Cardiac muscle cell (in vitro differentiated cells and primary cell): ENCODE measurements at regions not wholly inside any gene's neighbourhood (a gene's known extent, or its start where the extent isn't known, plus 50 kb on each side); places are given as distances from the start of the nearest gene placed in this dataset.

Experiments
- DNase-seq, 2 donors: peaks; one replicate each; pipeline versions ENCODE4 v3.0.0 to v3.0.0-alpha.2; 2010 to 2017; ENCODE audit warnings: low read depth in 1 of 2, low spot score in 1 of 2
- H3K27ac ChIP-seq: fragments of 200-600 bp; sonication (generic); 2 replicates; pipeline ENCODE4 v1.5.1; 2016
- H3K27me3 ChIP-seq: fragments of 200-600 bp; sonication (generic); 2 replicates; pipeline ENCODE4 v1.6.0; 2016; ENCODE audit warnings: control low read depth
- H3K36me3 ChIP-seq: fragments of 200-600 bp; sonication (generic); 2 replicates; pipeline ENCODE4 v1.5.1; 2016; ENCODE audit warnings: control low read depth
- H3K4me1 ChIP-seq: fragments of 200-600 bp; sonication (generic); 2 replicates; pipeline ENCODE4 v1.8.1; 2017; ENCODE audit warnings: low read depth, mild to moderate bottlenecking, mixed run types
- H3K4me3 ChIP-seq: fragments of 200-600 bp; sonication (generic); 2 replicates; pipeline ENCODE4 v1.5.1; 2016; ENCODE audit warnings: mild to moderate bottlenecking
- H3K9me3 ChIP-seq: fragments of 200-600 bp; sonication (generic); 2 replicates; pipeline ENCODE4 v1.5.1; 2017; ENCODE audit warnings: low read depth, mild to moderate bottlenecking, control low read depth
- CTCF ChIP-seq: IDR thresholded peaks from 2 replicates; pipeline ENCODE4 v1.5.1; 2012; ENCODE audit warnings: low read depth, mild to moderate bottlenecking, low read length

GRCh38 chr6:6714953-6715352 is 126.4 kb downstream of the LY86 start:
- Histone ChIP-seq H3K9me3 (no peaks in the 10 kb centered on the region), H3K27ac (no peak overlapping the region), H3K27me3 (no peaks in the 10 kb centered on the region), H3K36me3 (no peaks in the 10 kb centered on the region), H3K4me3 (no peak overlapping the region), H3K4me1 (peaks cover 5% of the 10 kb centered on the region)
- TF ChIP-seq CTCF, result no peak
- no peak for DNase-seq

GRCh38 chr6:6715465-6715864 is 126.9 kb downstream of the LY86 start:
- no peak overlapping the region for H3K4me3 ChIP-seq
- no peaks in the 10 kb centered on the region for H3K27me3 ChIP-seq
- H3K4me1 ChIP-seq, result peaks cover 5% of the 10 kb centered on the region
- H3K36me3 ChIP-seq, result no peaks in the 10 kb centered on the region
- no peak for TF ChIP-seq CTCF
- H3K9me3 ChIP-seq, result no peaks in the 10 kb centered on the region
- no peak for DNase-seq
- H3K27ac ChIP-seq, result no peak overlapping the region

GRCh38 chr6:6716998-6717763 is 128.7 kb downstream of the LY86 start:
- DNase-seq, result no peak
- Histone ChIP-seq H3K4me3 (no peak overlapping the region), H3K27ac (no peak overlapping the region), H3K36me3 (no peaks in the 10 kb centered on the region), H3K27me3 (no peaks in the 10 kb centered on the region), H3K4me1 (peaks cover 5% of the 10 kb centered on the region), H3K9me3 (no peaks in the 10 kb centered on the region)
- TF ChIP-seq CTCF, result no peak

GRCh38 chr6:6717953-6718352 is 129.4 kb downstream of the LY86 start:
- no peak for DNase-seq
- Histone ChIP-seq H3K9me3 (no peaks in the 10 kb centered on the region), H3K27ac (no peak overlapping the region), H3K27me3 (no peaks in the 10 kb centered on the region), H3K4me3 (no peak overlapping the region), H3K4me1 (peaks cover 4% of the 10 kb centered on the region), H3K36me3 (no peaks in the 10 kb centered on the region)
- TF ChIP-seq CTCF, result no peak

GRCh38 chr6:6721606-6722005 is 133.1 kb downstream of the LY86 start:
- no peaks in the 10 kb centered on the region for H3K9me3 ChIP-seq
- no peak for DNase-seq
- no peaks in the 10 kb centered on the region for H3K27me3 ChIP-seq
- H3K4me3 ChIP-seq, result no peak overlapping the region
- no peaks in the 10 kb centered on the region for H3K36me3 ChIP-seq
- H3K4me1 ChIP-seq, result peaks cover 13% of the 10 kb centered on the region
- no peak overlapping the region for H3K27ac ChIP-seq
- no peak for TF ChIP-seq CTCF
